Retinal pigment epithelial cell (primary cell): ENCODE measurements at regions not wholly inside any gene's neighbourhood (a gene's known extent, or its start where the extent isn't known, plus 50 kb on each side); places are given as distances from the start of the nearest gene placed in this dataset.

ENCODE experiments used
- DNase-seq: peaks from one replicate; pipeline ENCODE4 v3.0.0-alpha.2; 2010; ENCODE audit warnings: low read depth
- H3K4me3 ChIP-seq: 2 replicates; pipeline ENCODE4 v1.5.1; 2011; ENCODE audit warnings: mild to moderate bottlenecking, low read length, control low read depth, moderate library complexity
- CTCF ChIP-seq: conservative IDR thresholded peaks from 2 replicates; pipeline ENCODE4 v1.5.1; 2011; ENCODE audit warnings: low read depth, low read length, control low read depth, inconsistent platforms

GRCh38 chr17:65477600-65477999 is 83.8 kb downstream of the AXIN2 start:
- no peak for DNase-seq
- TF ChIP-seq CTCF = no peak
- no peak overlapping the region for H3K4me3 ChIP-seq

GRCh38 chr17:65474660-65475059 is 86.8 kb downstream of the AXIN2 start:
- no peak for TF ChIP-seq CTCF
- H3K4me3 ChIP-seq = no peak overlapping the region
- DNase-seq = no peak

- TF ChIP-seq CTCF = no peak
- no peak overlapping the region for H3K4me3 ChIP-seq
- DNase-seq = no peak
These were observed 87.5 kb downstream of the AXIN2 start for GRCh38 chr17:65473985-65474384.

- TF ChIP-seq CTCF = no peak
- H3K4me3 ChIP-seq = no peak overlapping the region
- DNase-seq = no peak
These were observed 88.1 kb downstream of the AXIN2 start for GRCh38 chr17:65473363-65473762.

- no peak overlapping the region for H3K4me3 ChIP-seq
- TF ChIP-seq CTCF = no peak
- DNase-seq = peak; percentile 90
These were observed 88.7 kb downstream of the AXIN2 start for GRCh38 chr17:65472666-65473309.

GRCh38 chr17:65470783-65471182 is 90.7 kb downstream of the AXIN2 start:
- no peak for DNase-seq
- no peak overlapping the region for H3K4me3 ChIP-seq
- no peak for TF ChIP-seq CTCF

GRCh38 chr17:65468321-65468720 is 93.1 kb downstream of the AXIN2 start:
- no peak overlapping the region for H3K4me3 ChIP-seq
- no peak for TF ChIP-seq CTCF
- DNase-seq = no peak
